ENCODE measurements at regions not wholly inside any gene's neighbourhood (a gene's known extent, or its start where the extent isn't known, plus 50 kb on each side); places are given as distances from the start of the nearest gene placed in this dataset.

DNA sequence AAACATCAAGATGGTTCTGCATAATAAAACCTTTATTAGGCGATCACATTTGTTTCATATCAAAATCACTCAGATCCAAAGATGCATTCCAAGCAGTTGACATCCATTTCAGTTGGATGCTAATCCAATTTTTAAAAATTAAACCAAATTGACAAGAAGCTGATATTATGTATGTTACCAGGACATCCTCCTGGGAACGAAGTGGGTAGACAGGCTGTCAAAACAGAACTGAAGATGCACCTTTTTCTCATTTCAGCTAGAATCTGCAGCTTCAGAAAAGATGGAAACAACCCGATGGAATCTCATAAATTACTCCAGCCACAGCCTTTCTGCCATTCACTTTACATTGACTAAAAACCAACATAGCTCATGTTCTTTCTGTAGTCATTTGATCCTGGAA, 268.4 kb downstream of the PLPP3 start:
- DNase-seq = no peak

GRCh38 chr1:56309065-56309464, 270.3 kb downstream of the PLPP3 start:
- DNase-seq = no peak

DNA sequence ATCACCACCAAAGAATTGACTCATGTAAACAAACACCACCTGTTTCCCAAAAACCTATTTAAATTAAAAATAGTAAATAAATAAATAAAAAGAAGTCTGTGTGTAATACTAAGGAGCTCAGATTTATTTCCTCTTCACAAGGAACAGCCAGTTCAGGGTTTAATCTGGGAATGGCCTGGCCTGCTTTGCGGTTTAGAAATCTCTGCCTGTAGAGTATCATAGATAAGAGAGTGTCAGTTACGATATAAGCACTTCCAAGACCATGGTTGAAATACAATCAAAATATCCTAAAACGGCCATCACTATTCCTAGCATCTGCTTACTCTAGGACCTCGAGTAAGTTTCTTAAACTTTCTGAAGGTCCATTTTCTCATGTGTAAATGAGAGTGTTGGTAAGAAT, 274.4 kb downstream of the PLPP3 start:
- no peak for DNase-seq

- DNase-seq = no peak
Observed at GRCh38 chr1:56303805-56304204, 275.6 kb downstream of the PLPP3 start.

GRCh38 chr1:56302878-56303277, 276.5 kb downstream of the PLPP3 start:
- no peak for DNase-seq

DNA sequence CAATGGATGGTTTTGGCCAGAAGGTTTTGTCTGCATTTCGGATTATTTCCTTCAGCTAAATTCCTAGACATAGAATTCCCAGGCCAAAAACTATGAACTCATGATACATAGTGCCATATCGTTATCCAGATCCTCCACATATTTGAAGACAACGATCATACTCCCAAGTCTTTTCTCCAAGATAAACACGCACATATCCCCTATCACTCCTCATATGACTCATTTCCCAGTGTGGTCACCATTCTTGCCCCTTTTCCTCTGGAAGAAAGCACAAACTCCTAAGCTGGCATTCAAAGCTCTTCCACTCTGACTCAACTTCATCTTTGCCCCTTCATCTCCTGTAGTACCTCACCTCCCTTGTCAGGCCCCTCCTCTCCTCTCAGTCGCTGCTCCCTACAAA, 277.6 kb downstream of the PLPP3 start:
- no peak for DNase-seq

DNA sequence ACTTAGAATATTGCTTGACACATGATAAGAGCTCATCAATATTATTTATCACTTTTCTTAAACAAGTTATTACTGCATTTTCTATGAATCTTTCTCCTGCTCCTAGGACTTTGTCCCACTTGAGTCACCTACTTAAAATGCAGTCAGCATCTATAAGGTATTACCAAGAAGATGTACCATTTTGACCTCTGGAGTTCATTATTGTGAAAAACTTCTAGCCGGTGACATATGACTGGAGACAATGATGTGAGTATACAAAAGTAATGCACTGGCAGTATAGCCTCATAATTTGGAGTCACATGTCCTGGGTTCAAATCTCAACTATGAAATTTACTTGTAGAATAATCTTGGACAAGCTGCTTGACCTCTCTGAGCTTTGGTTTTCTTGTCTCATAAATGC, 278.5 kb downstream of the PLPP3 start:
- DNase-seq = no peak

DNA sequence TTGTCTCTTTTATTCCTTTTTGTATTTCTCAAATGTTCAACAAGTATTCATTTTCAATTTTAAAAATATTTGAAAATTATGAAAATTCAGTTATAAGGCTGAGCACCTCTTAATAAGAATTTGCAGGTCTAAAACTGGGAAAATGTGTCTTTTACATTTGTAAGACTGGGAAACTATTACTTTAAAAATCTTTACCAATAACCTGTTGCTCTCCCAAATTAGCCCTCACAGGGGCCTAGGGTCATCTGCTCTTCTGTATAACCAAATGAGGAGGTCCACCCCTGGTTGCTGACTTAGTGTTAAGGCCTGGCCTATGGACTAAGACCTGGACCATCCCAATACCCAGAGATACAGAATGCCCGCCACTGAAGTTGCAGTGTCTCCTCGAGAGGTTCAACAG, 280.5 kb downstream of the PLPP3 start:
- no peak for DNase-seq

DNA sequence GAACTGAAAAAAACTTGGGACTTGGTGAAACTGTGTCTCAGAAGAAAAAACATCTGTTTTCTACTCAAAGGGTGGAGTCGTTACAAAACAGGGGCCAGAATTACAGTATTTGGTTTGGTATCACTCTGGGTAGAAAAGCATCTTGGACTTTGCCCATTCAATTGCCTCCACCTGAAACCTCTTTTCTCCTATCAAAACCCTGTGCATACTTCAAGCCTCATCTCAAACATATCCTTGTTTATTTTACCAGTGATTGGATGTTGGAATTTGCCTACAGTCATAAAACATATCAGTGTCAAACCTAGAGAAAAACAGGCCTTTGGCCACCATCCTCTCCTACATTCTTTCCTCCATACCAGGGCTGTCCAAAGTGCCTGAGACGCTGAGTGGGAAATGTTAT, 281.5 kb downstream of the PLPP3 start:
- DNase-seq = no peak

GRCh38 chr1:56297208-56297607, 282.2 kb downstream of the PLPP3 start:
- DNase-seq = no peak

DNA sequence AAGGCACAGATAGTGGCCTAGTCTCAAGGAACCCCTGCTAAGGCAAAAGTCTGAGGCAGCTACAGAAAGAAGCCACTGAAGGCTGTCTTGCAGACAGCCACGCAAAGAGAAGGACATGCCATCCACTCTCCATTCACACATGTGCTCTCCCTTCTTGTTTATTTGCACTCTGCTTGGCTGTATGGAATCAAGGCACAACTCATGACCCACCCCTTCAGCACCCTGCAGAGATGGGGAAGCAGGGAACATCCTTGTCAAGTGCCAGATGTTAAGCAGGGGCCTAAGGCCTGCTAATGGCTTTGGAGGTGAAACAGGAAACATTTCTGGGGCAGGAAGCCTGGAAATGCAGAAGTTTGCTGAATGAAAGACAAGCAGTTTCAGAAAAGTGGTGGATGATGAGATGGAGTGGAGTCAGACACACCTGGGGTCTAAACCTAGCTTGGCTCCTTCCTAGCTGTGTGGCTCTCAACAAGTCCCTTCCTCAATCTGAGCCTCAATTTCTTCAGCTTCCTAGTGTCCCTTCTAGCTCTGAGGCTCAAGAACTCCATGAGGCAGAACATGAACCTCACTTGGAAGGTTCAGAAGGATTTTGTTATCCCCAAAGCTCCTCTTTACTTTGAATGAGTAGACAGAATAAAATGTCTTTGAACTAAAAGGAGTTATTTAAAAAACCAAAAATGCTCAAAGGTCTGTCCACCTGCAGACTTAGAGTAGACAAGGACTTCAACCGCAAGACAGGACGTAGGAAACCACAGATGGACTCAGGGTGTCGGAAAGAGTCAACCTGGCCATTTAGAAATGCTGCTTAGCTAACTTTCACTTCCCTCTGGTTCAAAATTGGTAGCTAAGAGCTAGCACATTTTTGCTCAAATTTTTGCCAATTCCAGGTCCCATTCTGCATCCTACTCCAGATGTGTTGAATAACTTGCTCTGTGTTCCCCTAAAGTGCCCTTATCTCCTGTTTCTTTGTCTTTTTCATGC, 283.1 kb downstream of the PLPP3 start:
- no peak for DNase-seq

- no peak for DNase-seq
Observed at GRCh38 chr1:56291374-56291919, 287.9 kb downstream of the PLPP3 start.

GRCh38 chr1:56289260-56289659, 290.1 kb downstream of the PLPP3 start:
- no peak for DNase-seq

- no peak for DNase-seq
Observed at GRCh38 chr1:56287721-56288120, 291.6 kb downstream of the PLPP3 start.

- DNase-seq = no peak
Observed at GRCh38 chr1:56286956-56287355, 292.4 kb downstream of the PLPP3 start.

DNA sequence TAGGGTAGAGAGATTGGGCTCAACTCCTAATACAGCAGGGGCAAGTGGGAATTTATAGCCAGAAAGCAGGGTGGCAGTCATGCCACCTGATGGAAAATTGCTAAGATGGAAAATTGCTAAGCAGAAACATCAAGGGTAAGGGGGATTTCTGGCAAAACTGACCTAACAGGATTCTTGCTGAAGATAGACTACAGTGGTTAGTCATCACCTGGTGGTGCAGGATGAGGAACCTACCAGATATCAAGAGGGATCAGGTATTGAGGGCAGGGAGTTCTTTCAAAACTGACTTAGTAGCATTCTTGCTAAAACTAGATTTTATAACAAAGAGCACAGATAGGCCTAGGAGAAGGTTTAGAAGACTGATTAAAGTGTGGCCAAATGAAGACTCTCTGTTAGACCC, 292.9 kb downstream of the PLPP3 start:
- no peak for DNase-seq

GRCh38 chr1:56285554-56286402, 293.6 kb downstream of the PLPP3 start:
- DNase-seq = no peak

GRCh38 chr1:56284928-56285327, 294.4 kb downstream of the PLPP3 start:
- DNase-seq = no peak

DNA sequence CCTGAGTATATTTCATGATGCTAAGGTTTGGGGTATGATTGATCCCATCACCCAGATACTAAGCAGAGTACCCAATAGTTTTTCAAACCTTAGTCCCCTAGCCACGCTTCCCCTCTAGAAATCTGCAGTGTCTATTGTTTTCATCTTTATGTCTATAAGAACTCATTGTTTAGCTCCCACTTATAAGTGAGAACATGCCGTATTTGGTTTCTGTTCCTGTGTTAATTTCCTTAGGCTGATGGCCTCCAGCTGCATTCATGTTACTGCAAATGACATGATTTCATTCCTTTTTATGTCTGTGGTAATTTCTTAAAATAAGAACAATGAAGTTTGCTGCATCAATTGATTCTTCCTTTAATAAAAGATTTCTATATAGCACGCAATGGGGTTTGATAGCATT, 301.3 kb downstream of the PLPP3 start:
- DNase-seq = no peak

- DNase-seq = no peak
Observed at GRCh38 chr1:56268519-56269140, 310.7 kb downstream of the PLPP3 start.

DNA sequence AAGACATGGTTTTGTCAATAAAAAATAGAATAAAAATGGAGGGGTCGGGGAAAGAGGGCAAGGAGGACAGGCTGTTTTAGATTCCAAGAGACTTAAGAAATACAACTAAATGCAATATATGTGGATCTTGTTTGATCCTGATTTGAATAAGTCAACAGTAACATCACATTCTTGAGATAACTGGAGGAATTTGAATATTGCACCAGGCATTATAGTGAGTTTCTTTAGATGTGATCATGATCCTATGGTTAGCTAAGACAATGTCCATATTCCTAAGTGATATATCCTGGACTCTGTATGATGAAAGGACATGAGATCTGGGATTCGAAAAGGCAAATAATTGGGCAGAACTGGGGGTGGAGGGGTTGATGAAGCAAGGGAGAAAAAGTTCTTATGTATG, 311.8 kb downstream of the PLPP3 start:
- no peak for DNase-seq

DNA sequence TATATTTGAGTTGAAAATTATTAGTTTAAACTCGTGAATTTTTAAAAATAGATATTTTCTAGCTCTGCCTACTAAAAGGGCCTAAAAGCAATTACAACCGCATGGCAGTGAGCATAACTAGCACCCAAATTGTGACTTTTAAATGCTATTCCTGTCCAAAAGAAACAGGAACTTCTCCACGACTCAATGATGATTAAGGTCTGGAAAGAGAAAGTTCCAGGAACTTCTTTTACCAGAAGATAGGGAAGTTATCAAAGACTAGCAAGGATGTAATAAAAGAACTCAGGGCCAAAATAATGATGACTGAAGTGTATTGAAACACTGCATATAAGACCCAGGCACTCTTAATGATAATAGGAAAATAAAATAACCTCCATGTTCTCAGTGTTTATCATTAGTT, 313.0 kb downstream of the PLPP3 start:
- DNase-seq = no peak

DNA sequence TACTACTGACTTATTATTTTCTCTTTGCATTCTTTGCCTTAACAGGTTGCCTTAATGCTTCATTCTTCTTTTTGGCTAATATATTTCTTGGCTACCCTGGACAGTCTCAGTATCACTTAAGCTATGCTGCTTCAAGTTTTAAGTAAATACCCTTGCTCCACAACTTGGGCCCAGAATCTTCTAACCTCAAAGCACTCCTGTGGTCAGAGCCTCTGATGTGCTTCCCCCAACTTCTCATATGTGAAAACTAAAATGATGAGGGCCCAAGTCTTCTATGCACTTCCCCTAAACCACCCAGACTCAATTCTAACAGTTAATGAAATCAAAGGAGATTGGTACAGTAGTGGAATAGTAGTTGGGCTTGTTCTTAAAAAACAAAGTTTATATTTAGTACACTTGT, 314.1 kb downstream of the PLPP3 start:
- DNase-seq = no peak
